ENCODE measurements at regions not wholly inside any gene's neighbourhood (a gene's known extent, or its start where the extent isn't known, plus 50 kb on each side); places are given as distances from the start of the nearest gene placed in this dataset.

DNA sequence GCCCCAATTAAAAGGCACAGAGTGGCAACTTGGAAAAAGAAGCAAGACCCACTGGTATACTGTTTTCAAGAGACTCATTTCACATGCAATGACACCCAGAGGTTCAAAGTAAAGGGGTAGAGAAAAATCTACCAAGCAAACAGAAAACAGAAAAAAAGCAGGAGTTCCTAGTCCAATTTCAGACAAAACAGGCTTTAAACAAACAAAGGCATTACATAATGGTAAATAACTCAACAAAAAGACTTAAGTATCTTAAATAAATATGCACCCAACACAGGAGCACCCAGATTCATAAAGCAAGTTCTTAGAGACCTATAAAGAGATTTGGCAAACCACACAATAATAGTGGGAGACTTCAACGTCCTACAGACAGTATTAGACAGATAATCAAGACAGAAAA lies 215.8 kb downstream of the SLCO4C1 start (continued):
- TF ChIP-seq FOXA1 (IDR thresholded peaks at IDR 0.05) (no peak), RXRA (IDR thresholded peaks at IDR 0.05) (no peak), FOXA2 (IDR thresholded peaks at IDR 0.05) (no peak), RAD21 (IDR thresholded peaks at IDR 0.05) (no peak), EGR1 (IDR thresholded peaks at IDR 0.05; ENCODE audit: low read depth in 2 of 2) (no peak)
- TF ChIP-seq, protein P1, sequence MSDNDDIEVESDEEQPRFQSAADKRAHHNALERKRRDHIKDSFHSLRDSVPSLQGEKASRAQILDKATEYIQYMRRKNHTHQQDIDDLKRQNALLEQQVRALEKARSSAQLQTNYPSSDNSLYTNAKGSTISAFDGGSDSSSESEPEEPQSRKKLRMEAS (IDR thresholded peaks at IDR 0.05): no peak

DNA sequence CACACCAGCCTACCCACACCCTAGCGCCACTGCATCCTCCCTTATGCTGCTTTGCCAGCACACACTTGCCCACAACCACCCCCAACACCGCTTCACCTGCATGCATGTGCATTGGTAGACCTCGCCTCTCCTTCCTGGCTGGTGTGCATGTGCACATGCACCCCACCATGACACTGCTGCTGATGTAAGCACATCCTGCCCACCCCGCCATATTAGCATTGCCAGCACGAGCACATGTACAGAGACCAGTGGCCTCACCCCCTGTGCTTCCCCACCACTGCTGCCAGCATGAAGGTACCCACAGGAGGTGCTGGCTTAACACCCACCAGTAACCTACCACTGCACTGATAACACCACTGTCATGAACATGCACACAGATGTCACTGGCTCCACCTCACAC lies 218.2 kb downstream of the SLCO4C1 start:
- Histone ChIP-seq H3K36me3 (ENCODE audit: control insufficient read depth in 4 of 4, insufficient read depth in 3 of 4, low read depth in 1 of 4, low read length in 3 of 4) (no peaks in the 10 kb centered on the region), H3K27me3 (ENCODE audit: control insufficient read depth in 4 of 4, insufficient read depth in 4 of 4, low read length in 3 of 4) (no peaks in the 10 kb centered on the region), H3K4me3 (ENCODE audit: low read depth in 1 of 3, low read length in 3 of 3) (no peak overlapping the region), H3K4me1 (ENCODE audit: control insufficient read depth in 4 of 4, insufficient read depth in 4 of 4, low read length in 3 of 4) (no peaks in the 10 kb centered on the region), H3K9me3 (ENCODE audit: control insufficient read depth in 4 of 4, low read length in 3 of 4) (no peaks in the 10 kb centered on the region), H3K27ac (ENCODE audit: low read depth in 1 of 2, low read length in 2 of 2) (no peak overlapping the region), H3K9ac (ENCODE audit: low read depth in 1 of 2, low read length in 2 of 2) (no peak overlapping the region)
- no peak for TF ChIP-seq HNF4A (conservative IDR thresholded peaks at IDR 0.05)
- TF ChIP-seq TAF1 (conservative IDR thresholded peaks at IDR 0.05): no peak
- no peak for TF ChIP-seq NR2F2 (IDR thresholded peaks at IDR 0.05)
- no peak for TF ChIP-seq YY1 (IDR thresholded peaks at IDR 0.05)
- TF ChIP-seq, protein P2, sequence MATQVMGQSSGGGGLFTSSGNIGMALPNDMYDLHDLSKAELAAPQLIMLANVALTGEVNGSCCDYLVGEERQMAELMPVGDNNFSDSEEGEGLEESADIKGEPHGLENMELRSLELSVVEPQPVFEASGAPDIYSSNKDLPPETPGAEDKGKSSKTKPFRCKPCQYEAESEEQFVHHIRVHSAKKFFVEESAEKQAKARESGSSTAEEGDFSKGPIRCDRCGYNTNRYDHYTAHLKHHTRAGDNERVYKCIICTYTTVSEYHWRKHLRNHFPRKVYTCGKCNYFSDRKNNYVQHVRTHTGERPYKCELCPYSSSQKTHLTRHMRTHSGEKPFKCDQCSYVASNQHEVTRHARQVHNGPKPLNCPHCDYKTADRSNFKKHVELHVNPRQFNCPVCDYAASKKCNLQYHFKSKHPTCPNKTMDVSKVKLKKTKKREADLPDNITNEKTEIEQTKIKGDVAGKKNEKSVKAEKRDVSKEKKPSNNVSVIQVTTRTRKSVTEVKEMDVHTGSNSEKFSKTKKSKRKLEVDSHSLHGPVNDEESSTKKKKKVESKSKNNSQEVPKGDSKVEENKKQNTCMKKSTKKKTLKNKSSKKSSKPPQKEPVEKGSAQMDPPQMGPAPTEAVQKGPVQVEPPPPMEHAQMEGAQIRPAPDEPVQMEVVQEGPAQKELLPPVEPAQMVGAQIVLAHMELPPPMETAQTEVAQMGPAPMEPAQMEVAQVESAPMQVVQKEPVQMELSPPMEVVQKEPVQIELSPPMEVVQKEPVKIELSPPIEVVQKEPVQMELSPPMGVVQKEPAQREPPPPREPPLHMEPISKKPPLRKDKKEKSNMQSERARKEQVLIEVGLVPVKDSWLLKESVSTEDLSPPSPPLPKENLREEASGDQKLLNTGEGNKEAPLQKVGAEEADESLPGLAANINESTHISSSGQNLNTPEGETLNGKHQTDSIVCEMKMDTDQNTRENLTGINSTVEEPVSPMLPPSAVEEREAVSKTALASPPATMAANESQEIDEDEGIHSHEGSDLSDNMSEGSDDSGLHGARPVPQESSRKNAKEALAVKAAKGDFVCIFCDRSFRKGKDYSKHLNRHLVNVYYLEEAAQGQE (IDR thresholded peaks at IDR 0.05): no peak
- DNase-seq (ENCODE audit: low spot score): no peak
- WGBS: 94% methylated on average over 5 of the region's 5 CpGs

DNA sequence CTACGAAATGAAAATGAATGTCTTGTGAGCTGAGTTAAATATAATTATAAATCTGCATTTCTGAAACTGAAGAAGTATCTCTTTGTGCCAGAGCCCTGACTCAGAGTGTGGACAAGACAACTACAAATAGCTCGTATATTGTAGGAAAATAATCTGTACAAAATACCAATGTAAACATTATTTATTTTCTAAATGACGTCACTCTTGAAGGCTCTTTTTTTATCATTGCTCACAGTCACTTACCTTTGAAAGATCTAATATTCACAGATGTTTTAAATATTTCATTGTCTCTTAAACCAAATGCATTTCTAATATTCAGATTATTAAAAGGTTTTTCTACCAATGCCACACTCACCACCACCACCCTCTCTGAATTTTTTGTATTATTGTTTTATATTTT lies 226.1 kb downstream of the SLCO4C1 start:
- TF ChIP-seq TAF1 (conservative IDR thresholded peaks at IDR 0.05): no peak
- TF ChIP-seq JUND (IDR thresholded peaks at IDR 0.05): no peak
- TF ChIP-seq, protein P2 (IDR thresholded peaks at IDR 0.05): no peak
- no peak for TF ChIP-seq EGR1 (IDR thresholded peaks at IDR 0.05; ENCODE audit: low read depth in 2 of 2)
- no peak for TF ChIP-seq NR2F2 (IDR thresholded peaks at IDR 0.05)
- TF ChIP-seq SP1 (IDR thresholded peaks at IDR 0.05): no peak
- no peak for TF ChIP-seq FOXA1 (IDR thresholded peaks at IDR 0.05)
- no peak for TF ChIP-seq FOXA2 (IDR thresholded peaks at IDR 0.05)
- TF ChIP-seq HNF4A (conservative IDR thresholded peaks at IDR 0.05): no peak
- no peak for TF ChIP-seq GABPA (IDR thresholded peaks at IDR 0.05 in 1 of 2, conservative IDR thresholded peaks at IDR 0.05 in 1 of 2)
- no peak for TF ChIP-seq YY1 (IDR thresholded peaks at IDR 0.05)
- Histone ChIP-seq H3K27me3 (ENCODE audit: control insufficient read depth in 4 of 4, insufficient read depth in 4 of 4, low read length in 3 of 4) (peaks cover 0 to 6% (median 0%) of the 10 kb centered on the region in 4 donors), H3K9ac (ENCODE audit: low read depth in 1 of 2, low read length in 2 of 2) (no peak overlapping the region), H3K4me1 (ENCODE audit: control insufficient read depth in 4 of 4, insufficient read depth in 4 of 4, low read length in 3 of 4) (no peaks in the 10 kb centered on the region), H3K27ac (ENCODE audit: low read depth in 1 of 2, low read length in 2 of 2) (no peak overlapping the region), H3K9me3 (ENCODE audit: control insufficient read depth in 4 of 4, low read length in 3 of 4) (no peaks in the 10 kb centered on the region), H3K4me3 (ENCODE audit: low read depth in 1 of 3, low read length in 3 of 3) (no peak overlapping the region), H3K36me3 (ENCODE audit: control insufficient read depth in 4 of 4, insufficient read depth in 3 of 4, low read depth in 1 of 4, low read length in 3 of 4) (no peaks in the 10 kb centered on the region)
- no peak for DNase-seq (ENCODE audit: low spot score)
- 77% methylated on average over 3 of the region's 3 CpGs for WGBS

All from liver (tissue), 7 donors.